ENCODE measurements at regions not wholly inside any gene's neighbourhood (a gene's known extent, or its start where the extent isn't known, plus 50 kb on each side); places are given as distances from the start of the nearest gene placed in this dataset.

DNA sequence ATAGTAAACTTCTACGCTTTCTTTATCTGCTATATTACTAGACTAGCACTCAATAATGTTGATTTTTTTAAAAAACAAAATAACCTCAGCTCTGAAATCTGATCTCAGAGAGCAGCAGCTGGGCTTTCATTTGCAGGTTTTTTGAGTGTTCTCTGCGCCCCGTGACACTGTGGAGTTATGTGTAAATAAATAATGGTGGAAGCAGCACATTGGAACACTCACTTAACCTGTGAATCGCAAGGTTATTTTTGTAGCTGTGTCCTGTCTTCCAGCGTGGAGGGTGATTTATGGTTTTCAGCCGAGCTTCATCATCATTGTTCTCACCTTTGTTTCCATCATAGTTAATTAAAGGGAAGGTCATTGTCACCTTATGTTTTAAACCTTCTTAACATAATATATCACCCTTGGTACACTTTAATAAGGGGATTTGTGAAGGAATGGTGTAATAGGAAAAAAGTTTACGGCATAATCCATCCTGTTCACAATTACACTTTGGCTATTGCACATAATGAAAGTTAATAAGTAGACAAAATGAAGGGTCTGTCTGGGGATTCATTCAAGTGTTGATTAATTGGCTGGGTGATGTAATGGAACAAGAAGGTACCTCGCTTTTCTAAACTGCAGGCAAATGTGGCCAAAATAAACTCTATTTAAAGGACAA is 493.3 kb upstream of the ADAMTS16 start:
- Histone ChIP-seq H3K4me1 (no peaks in the 10 kb centered on the region), H3K36me3 (no peaks in the 10 kb centered on the region), H3K9me3 (peaks cover 0 to 12% (median 0%) of the 10 kb centered on the region in 3 donors), H3K4me3 (no peak overlapping the region), H3K27me3 (peaks cover 2% of the 10 kb centered on the region), H3K27ac (no peak overlapping the region)
- no peak for ATAC-seq
- 23 to 26% methylated on average over 8 of the region's 8 CpGs for WGBS, 2 donors (ENCODE audit: low coverage in 1 of 2)
- TF ChIP-seq POLR2AphosphoS5 (IDR thresholded peaks at IDR 0.05) (no peak), POLR2A (IDR thresholded peaks at IDR 0.05) (no peak), EP300 (IDR thresholded peaks at IDR 0.05) (no peak)
- TF ChIP-seq, protein P1, sequence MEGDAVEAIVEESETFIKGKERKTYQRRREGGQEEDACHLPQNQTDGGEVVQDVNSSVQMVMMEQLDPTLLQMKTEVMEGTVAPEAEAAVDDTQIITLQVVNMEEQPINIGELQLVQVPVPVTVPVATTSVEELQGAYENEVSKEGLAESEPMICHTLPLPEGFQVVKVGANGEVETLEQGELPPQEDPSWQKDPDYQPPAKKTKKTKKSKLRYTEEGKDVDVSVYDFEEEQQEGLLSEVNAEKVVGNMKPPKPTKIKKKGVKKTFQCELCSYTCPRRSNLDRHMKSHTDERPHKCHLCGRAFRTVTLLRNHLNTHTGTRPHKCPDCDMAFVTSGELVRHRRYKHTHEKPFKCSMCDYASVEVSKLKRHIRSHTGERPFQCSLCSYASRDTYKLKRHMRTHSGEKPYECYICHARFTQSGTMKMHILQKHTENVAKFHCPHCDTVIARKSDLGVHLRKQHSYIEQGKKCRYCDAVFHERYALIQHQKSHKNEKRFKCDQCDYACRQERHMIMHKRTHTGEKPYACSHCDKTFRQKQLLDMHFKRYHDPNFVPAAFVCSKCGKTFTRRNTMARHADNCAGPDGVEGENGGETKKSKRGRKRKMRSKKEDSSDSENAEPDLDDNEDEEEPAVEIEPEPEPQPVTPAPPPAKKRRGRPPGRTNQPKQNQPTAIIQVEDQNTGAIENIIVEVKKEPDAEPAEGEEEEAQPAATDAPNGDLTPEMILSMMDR (IDR thresholded peaks at IDR 0.05), result no peak

DNA sequence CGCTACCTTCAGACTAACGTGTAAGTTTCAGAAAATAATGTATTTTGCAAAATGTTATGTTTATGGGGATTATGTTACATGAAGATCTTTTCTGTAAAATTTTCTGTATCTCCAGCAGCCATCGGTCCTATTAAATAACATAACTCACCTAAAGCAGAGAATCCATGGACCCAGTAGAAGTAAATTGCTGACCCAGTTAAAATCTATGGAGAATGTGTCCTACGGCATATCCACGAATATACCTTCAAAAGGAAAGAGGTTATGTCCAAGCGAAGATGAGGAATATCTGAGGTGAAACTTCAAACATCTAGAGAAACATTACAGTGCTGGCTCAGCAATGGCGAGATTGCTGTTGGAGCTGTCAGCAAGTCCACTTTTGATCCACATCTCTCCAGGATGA is 492.2 kb upstream of the ADAMTS16 start:
- ATAC-seq, result no peak
- H3K4me1 ChIP-seq, result no peaks in the 10 kb centered on the region
- WGBS, 2 donors (ENCODE audit: low coverage in 1 of 2), result 79 to 87% methylated on average over 7 of the region's 7 CpGs

DNA sequence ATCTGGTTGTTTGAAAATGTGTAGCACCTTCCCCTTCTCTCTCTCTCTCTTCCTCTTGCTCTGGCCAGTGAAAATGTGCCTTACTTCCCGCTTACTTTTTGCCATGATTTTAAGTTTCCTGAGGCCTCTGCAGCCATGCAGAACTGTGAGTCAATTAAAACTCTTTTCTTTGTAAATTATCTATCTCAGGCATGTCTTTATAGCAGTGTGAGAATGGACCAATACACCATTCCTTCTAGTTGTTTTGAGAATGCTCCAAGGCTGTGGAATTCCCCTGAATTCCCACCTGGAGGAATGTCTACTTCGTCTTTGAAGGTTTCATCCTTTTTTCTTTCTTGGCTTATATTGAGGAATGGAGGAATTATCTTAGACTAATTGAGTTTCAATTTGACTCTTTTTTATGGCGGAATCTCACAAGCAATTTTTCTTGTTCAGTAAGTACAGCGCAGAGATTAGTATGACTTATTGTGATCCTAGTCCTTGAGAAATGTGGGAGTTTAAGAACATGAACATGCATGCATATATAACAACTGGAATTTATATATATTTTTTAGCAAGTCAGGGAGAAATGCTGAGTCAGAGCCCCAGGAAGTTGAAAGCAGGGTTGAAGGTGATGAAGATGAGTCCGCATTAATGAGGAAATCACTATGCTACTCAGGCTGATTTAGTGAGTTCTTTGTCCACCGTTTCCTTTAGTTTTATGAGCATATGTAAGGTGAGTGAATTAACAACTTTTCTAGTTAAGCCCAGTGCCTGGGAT is 488.1 kb upstream of the ADAMTS16 start:
- 57 to 73% methylated on average over 5 to 6 of the region's 6 CpGs for WGBS, 2 donors (ENCODE audit: low coverage in 1 of 2)
- Histone ChIP-seq H3K4me1 (no peaks in the 10 kb centered on the region), H3K27ac (no peak overlapping the region), H3K9me3 (peaks cover 0 to 12% (median 0%) of the 10 kb centered on the region in 3 donors), H3K36me3 (no peaks in the 10 kb centered on the region), H3K27me3 (no peaks in the 10 kb centered on the region), H3K4me3 (no peak overlapping the region)
- TF ChIP-seq, protein P1 (IDR thresholded peaks at IDR 0.05), result no peak
- TF ChIP-seq POLR2A (IDR thresholded peaks at IDR 0.05) (no peak), POLR2AphosphoS5 (IDR thresholded peaks at IDR 0.05) (no peak), EP300 (IDR thresholded peaks at IDR 0.05) (no peak)
- no peak for ATAC-seq

More for the DNA sequence above, 492.2 kb upstream of the ADAMTS16 start:
- H3K27ac ChIP-seq, result no peak overlapping the region
- H3K9me3 ChIP-seq, result peaks cover 0 to 8% (median 0%) of the 10 kb centered on the region in 3 donors
- H3K4me3 ChIP-seq, result no peak overlapping the region
- no peaks in the 10 kb centered on the region for H3K27me3 ChIP-seq
- TF ChIP-seq EP300 (IDR thresholded peaks at IDR 0.05), result no peak
- TF ChIP-seq POLR2A (IDR thresholded peaks at IDR 0.05), result no peak
- no peak for TF ChIP-seq POLR2AphosphoS5 (IDR thresholded peaks at IDR 0.05)
- TF ChIP-seq, protein P1 (IDR thresholded peaks at IDR 0.05), result no peak
- no peaks in the 10 kb centered on the region for H3K36me3 ChIP-seq

DNA sequence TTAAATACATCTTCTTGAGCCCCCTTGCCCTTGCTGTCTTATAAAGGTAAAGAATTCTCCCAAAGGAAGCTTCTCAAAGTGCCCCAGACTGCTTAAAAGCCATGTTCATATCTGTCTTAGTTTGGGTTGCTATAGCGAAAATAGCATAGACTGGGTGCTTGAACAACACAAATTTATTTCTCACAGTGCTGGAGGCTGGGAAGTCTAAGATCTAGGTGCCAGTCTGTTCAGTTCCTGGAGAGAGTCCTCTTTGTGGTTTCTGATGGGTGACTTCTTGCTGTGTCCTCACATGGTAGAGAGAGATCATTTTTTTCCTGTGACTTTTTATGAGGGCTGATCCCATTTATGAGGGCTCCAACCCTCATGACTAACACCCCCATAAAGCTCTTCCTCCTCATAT is 486.7 kb upstream of the ADAMTS16 start:
- Histone ChIP-seq H3K9me3 (peaks cover 0 to 12% (median 0%) of the 10 kb centered on the region in 3 donors), H3K27me3 (no peaks in the 10 kb centered on the region), H3K4me3 (no peak overlapping the region), H3K27ac (no peak overlapping the region), H3K36me3 (no peaks in the 10 kb centered on the region), H3K4me1 (no peaks in the 10 kb centered on the region)
- ATAC-seq, result no peak
- TF ChIP-seq POLR2A (IDR thresholded peaks at IDR 0.05), result no peak
- TF ChIP-seq, protein P1 (IDR thresholded peaks at IDR 0.05), result no peak
- no peak for TF ChIP-seq POLR2AphosphoS5 (IDR thresholded peaks at IDR 0.05)
- TF ChIP-seq EP300 (IDR thresholded peaks at IDR 0.05), result no peak
- WGBS, 2 donors (ENCODE audit: low coverage in 1 of 2), result 11 to 63% methylated on average over 1 of the region's 1 CpG
